Skin of body (tissue), 1 donor: ENCODE measurements at regions not wholly inside any gene's neighbourhood (a gene's known extent, or its start where the extent isn't known, plus 50 kb on each side); places are given as distances from the start of the nearest gene placed in this dataset.
"Not testable (repeated sequence)": the region's sequence is repeated elsewhere in the genome, so short reads cannot be mapped to it uniquely, and the experiment has no call there.

Experiments
- DNase-seq: peaks from one replicate; lab custom pipeline; 2025; lab: John Stamatoyannopoulos, UW

DNA sequence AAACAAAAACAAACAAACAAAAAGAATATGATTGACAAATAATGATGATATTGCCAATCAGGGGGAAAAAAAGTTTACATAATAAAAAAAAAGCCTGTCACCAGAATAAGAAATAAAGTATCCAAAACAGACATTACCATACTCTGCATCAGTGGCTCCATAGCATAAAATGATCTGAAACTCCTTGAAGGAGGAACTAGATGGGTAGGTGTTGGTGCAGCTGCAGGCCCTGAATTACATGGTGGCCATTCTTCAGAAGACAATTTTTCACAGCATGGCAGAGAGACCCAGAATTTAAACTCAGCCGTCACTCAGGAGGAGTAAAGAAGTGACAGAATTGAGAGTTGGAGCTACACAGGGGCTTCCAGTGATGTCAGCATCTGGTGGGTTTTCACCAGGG lies 60.2 kb downstream of the GLUL start:
- DNase-seq: no peak

DNA sequence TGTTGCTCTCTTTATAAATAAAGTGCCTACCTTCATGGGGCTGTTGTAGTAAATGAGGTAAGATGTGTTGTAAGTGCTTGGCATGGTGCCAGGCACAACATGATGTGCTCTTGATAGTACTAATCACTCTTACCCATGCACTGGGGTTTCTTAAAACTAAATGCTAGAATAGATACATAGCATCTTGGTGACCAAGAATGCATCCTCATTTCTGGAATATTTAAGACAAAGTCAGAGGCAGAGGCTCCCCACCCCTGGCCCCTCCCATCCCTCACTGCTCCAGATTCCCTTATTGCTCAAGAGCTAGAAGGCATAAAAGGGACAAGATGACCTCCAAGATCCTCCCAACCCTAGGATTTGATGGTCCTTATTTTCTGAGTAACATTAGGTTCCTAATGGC lies 61.3 kb downstream of the GLUL start:
- DNase-seq: no peak

DNA sequence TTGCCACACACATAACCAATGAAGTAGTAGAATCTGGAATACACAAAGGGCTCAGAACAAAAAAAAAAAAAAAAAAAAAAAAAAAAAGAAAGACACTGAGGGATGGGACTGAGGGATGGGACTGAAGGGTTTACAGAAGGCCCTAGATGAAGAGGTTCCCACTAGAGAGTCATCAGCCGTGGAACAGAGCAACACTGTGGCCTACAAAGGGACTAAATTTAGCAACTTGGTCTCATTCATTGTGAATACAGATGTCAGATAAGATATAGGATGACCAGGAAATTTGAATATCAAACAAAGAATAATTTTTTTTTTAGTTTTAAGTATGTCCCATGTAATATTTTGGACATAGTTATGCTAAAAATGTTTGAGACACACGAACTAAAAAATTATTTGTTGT lies 62.1 kb downstream of the GLUL start:
- no peak for DNase-seq

DNA sequence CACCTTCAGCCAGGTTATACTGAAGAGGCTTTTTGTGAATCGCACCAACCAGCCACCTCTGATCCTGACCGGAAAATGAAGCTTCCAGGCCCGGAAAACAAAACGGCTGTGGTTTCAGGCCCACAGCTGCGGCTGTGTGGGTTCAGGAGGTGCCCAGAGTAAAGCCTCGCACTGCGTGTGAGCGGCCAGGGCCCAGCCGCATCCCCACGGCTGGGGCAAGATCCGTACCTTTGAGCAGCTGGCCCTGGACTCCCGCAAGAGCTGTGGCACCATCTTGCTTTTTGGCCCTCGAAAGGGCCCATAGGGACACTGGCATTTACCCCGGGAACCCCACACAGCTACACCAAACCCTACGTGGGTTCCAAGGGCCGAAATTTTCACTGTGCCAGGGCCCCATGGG lies 63.0 kb downstream of the GLUL start:
- DNase-seq: no peak

DNA sequence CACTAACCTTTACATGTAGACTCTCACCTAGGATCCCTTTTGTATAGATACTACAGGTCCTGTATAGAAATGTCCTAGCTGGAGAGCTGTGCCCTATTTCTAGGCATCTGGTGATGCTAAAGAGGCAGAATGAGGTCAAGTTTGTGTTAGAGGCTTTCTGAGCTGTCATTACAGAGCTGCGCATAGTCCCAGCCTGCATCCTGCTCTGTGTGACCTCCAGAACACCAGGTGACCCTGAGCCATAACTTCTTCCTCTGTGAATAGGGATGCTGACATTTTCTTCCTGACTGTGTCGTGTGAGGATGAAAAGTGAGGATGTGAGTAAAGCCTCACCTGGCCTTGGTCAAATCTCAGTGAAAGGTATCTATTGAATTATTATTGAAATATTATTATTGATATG lies 66.3 kb downstream of the GLUL start:
- no peak for DNase-seq

DNA sequence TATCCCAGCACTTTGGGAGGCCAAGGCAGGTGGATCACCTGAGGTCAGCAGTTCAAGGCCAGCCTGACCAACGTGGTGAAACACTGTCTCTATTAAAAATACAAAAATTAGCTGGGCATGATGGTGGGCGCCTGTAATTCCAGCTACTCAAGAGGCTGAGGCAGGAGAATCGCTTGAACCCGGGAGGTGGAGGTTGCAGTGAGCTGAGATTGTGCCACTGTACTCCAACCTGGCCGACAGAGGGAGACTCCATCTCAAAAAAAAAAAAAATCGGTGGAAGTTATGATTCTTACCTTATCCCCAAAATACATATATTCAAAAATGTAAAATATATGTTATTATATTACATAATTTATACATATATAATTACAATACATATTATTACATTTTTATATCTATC lies 70.1 kb downstream of the GLUL start:
- not testable (repeated sequence) for DNase-seq

DNA sequence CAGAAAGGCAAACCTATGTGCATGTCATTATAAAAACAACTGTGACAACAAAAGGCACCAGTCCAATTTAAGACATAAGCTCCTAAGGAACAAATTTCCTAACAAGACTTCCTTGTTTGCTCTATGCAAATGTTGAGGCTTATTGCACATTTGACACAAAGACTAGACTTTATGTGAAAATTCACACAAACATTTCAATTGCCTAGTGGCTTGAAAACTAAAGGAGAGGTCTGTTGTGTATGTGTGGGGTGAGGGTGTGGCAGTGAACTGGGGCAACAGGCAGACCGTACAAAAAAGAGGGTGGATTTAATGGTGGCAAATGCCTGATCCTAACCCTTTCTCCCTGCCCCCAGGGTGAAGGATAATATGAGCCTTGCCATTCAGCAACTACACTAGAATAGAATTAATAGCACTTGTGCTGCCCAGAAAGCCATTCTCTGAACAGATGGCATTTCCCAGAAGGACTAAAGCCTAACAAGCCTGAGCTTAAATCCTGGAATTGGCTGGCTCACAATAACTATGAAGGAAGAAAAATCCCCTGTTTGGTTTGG lies 73.9 kb downstream of the GLUL start:
- DNase-seq: peak; percentile 16

DNA sequence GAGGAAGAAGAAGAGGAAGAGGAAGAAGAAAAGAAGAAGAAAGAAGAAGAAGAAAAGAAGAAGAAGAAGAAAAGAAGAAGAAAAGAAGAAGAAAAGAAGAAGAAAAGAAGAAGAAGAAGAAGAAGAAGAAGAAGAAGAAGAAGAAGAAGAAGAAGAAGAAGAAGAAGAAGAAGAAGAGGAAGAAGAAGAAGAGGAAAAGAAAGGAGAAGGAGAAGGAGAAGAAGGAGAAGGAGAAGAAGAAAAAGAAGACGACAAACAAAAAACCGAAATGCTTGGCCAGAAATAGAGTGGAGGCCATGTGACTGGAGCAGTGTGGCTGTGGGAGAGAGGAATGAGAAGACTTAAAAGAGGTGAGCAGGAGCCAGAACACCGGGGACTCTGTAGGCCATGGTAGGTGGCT lies 75.1 kb downstream of the GLUL start:
- not testable (repeated sequence) for DNase-seq

DNA sequence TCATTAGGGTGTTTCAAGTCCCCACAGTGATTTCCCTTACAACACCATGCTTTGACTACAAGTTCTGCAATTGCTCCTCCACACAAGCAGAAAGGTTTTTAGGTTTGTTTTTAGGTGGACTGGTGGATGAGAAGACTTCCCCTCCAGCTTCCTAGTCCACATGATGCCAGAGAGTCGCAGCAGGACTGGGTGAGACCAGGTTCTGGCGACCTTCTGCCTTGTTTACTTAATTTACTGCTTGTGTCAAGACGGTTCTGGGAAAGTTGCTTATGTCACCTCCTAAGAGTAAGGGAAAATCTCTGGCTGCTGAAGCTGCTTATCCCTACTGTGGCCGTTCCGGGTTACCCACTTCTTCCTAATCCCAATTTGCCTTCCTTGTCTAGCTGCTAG lies 76.4 kb downstream of the GLUL start:
- DNase-seq: no peak

DNA sequence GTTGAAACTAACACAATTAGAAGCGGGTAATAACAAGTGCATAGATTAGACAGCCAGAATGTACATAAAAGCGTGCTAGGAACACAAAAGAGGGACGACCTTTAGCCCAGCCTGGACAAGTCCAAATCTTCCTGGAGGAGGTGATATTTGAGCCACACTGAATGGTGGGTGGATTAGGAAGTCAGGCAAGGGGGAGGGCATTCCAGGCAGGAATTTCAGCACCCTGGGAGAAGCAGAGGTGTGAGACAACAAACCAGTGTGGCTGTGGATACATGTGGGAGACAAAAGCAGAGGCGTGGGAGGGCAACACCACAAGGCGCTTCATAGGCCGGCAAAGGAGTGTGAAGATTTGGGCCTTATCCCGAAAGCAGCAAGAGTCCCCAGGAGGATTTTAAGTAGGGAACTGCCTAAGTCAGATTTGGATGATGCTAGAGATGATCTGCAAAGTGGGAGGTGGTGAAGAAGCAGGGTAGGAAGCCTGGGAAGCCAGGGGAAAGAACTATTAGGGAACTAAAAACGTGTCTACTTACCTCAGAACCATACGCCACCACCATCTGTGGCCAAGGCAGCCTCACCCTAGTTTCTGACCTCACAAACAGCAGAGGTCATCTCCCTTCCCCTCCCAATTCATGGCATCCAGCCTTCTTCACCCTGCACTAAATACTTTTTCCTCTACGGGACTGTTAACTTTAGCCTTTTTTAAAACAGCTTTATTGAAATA lies 81.8 kb downstream of the GLUL start:
- DNase-seq: no peak

DNA sequence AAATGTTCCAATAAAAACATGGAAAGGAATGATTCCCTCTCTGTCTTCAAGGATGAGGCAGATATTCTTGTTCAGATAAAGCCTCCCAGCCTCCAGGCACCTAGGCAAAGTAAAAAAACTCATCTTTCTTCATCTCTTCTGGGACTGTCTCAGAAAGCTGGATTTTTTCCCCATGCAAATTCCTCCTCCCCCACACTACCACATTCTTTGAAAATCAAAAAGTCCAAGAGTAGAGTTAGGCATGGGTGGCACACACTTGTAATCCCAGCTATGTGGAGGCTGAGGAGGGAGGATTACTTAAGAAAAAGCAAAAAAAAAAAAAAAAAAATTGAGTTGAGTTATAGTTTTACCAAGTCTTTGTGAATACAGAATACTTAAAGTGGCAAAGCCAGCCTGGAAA lies 82.8 kb downstream of the GLUL start:
- no peak for DNase-seq

DNA sequence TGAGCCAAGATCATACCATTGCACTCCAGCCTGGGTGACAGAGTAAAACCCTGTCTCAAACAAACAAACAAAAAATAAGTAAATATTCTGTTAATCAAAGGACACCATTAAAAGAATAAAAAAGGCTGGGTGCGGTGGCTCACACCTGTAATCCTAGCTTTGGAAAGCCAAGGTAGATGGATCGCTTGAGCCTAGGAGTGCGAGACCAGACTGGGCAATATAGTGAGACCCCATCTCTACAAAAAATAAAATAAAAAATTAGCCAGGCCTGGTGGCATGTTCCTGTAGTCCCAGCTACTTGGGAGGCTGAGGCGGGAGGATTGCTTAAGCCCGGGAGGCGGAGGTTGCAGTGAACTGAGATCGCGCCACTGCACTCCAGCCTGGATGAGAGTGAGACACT lies 84.1 kb downstream of the GLUL start:
- not testable (repeated sequence) for DNase-seq

DNA sequence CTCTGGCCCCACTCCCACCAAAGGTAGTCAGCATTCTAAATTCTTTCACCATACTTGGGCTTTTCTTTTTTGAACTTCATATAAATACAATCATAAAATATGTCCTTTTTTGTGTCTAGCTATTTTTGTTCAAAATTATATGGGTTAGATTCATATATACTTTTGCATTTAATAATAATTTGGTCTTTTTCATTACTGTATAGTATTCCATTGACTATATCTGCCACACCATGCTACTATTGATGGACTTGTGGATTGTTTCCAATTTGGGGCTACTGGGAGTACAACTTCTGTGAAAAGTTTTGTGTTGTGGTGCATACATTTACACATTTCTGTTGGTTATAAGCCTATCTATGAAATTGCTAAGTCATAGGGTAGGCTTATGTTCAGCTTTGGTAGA lies 85.7 kb downstream of the GLUL start:
- no peak for DNase-seq

DNA sequence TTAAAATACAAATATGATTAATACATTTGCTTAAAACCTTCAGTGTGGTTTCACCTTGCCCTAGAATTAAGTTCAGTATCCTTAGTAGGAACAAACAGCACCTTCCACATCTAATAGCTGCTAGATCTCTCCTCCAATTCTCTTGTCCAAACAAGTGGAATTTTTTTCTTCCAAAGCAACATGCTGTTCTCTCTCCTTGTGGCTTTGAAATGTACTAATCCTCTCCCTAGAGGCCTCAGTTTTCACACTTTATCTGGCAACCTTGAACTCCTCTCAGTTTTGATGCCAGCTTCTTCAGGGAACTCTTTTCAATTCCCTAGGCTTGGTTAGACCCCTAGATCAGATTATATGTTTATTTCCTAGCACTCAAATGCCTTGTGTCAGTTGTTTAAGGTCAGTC lies 87.0 kb downstream of the GLUL start:
- no peak for DNase-seq

DNA sequence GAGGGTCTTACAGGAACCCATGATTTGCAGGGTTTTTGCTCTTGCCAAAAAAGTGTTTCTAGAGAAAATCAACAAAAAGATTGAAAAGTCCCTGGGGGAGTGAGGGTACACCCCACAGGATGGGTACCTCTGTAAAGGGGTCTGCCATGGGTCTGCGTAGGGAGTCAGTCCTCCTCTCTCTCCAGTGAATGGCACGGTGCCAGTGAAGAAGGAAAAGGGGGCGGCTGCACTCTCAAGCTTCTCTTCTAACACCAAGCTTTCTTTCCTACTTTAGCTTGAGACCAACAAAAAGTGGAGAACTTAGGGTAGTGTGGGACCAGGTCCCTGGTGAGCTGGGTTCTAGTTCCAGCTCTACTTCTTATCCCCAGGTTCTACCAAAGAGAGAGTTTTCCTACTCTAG lies 87.4 kb downstream of the GLUL start:
- no peak for DNase-seq

DNA sequence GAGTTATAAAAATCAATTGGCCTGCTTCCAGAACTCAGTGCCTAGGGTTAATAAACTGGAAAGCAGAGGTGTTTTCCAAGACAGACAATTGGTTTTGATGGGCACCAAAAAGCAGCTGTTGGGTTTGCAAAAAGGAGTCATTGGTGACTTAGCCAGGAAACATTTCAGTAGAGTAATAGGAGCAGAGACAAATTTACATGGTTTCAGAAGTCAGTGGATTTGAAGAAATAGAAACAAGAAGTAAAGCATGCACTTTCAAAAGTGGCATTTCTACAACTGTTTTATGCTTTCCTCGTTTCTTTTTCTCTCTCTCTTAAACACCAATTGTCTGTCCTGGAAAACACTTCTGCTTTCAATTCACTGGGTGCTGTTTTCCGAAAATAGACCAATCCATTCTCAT lies 87.8 kb downstream of the GLUL start:
- no peak for DNase-seq

DNA sequence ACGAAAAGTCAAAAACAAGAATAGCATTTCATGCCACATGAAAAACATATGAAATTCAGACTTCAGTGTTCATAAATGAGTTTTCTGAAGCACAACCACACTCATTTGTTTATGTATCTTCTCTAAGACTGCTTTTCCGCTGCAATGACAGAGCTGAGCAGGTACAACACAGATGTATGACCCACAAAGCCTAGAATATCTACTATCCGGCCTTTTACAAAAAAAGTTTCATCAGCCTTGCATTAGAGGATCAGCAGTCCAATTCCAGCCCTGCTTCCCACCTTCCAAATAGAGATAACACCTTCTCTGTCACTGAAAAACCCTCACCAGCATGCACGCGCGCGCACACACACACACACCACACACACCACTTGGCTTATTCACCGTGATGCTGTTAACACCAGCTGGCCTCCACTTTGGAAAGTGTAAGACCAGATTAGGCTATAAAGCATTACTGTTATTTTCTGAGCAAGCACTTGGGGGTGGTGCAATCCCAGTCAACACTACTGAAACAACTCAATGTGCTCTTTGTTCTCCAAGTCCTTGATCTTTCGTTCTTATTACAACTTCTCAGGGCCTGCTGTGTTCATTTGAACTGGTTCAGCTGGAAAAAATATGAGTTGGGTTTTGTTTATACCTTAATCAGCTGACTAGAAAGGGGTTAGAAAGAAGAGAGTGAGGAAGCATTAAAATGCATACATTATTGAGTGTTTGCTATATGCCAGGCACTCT lies 90.0 kb downstream of the GLUL start:
- peak; percentile 28 for DNase-seq

DNA sequence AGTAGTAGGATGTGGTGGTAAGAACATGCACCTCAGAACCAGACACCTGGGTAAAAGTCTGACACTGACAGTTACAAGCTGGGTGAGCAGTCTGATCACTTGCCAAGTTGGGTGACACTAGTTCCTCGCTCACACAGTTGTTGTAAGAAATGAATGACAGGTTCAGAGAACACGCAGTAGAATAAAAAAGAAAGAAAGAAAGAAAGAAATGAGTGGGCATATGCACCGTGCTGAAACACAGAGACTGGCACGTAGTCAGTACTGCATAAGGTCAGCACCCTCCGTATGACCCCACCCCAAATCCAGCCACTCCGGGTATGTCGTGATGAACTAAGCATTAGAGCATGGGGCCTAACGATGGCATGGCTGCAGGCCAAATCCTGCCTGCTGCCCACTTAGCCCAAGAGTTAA lies 90.6 kb downstream of the GLUL start:
- no peak for DNase-seq

DNA sequence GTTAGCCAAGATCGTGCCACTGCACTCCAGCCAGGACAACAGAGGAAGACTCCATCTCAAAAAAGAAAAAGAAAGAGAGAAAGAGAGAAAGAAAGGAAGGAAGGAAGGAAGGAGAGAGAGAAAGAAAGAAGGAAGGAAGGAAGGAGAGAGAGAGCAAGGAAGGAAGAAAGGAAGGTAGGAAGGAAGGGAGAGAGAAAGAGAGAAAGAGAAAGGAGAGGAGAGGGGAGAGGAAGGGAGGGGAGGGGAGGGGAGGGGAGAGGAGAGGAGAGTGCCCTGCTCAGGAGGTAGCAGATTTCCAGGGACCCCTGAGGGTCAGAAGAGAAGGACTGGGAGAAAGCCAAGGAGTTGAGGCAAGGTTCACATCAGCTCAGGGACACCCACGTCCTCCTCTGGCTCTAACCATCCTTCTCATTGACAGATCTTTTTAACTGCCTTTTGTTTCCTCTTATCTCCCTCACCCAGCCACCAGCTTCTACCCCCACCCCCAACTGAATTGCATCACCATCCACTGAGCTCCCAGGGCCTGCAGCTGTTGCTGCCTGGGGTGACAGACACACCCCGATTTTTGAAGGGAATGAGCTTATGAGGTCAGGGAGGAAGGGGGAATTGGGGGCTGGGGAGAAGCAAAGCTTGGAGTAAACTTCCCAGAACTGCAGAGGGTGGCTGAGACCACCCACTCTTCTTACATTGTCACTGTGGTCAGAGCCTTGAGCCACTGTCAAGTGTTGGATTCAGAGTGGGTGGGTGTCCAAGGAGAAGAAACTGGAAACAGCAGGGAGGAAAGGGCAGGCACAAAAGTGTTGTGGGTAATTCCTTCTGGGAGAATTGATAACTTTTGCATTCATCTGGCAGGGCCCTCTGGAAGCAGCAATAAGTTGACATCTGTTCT lies 91.6 kb downstream of the GLUL start:
- peak; percentile 21 for DNase-seq

DNA sequence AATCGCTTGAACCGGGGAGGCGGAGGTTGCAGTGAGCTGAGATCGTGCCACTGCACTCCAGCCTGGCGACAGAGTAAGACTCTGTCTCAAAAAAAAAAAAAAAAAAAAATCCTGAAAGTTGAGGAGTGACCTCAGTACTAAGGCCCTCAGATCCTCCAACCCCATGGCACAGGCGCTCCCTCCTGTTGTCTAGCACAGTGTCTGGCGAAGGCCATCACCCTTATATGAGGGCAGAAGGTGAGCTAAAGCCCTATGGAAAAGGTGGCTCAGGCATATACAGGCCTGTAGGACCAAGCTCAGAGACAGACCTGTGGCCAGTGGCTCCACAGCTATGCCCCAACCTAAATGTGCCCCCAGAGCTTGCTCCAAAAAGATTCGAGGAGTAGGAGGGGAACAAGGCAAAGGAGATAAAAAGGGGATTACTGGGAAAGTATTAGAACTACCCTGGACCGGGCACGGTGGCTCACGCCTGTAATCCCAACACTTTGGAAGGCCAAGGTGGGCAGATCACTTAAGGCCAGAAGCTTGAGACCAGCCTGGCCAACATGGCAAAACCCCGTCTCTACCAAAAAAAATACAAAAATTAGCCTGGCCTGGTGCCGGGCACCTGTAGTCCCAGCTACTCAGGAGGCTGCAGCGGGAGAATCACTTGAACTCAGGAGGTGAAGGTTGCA lies 92.4 kb downstream of the GLUL start:
- DNase-seq: not testable (repeated sequence)

DNA sequence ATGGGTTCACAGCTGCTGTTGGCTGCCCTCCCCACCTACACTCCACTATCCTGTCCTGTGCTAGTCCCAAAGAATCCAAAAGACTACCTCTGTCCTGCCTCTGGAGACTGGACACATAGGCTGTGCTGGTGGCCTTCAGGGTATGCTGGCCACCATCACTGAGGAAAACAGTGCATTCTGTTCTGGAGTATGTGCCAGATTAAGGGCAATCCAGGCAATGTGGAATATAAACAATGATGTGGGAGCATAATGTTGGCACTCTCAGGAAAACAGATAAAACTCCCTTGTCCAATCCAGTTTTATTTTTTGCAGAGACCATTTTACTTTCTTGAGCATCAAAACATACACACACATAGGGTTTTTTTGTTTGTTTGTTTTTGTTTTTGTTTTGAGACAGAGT lies 94.3 kb downstream of the GLUL start:
- DNase-seq: no peak
